GM19395 (cell line): ENCODE measurements at regions not wholly inside any gene's neighbourhood (a gene's known extent, or its start where the extent isn't known, plus 50 kb on each side); places are given as distances from the start of the nearest gene placed in this dataset.
"Not testable (repeated sequence)": the region's sequence is repeated elsewhere in the genome, so short reads cannot be mapped to it uniquely, and the experiment has no call there.

Experiments
- ATAC-seq: cut with Tn5 transposase; IDR thresholded peaks from one replicate; pipeline ENCODE4 v1.9.1; 2021; ENCODE audit warnings: mild to moderate bottlenecking, moderate library complexity; ENCODE audit not compliant: unreplicated experiment

- no peak for ATAC-seq
These were observed 105.7 kb upstream of the GATB start for GRCh38 chr4:151866592-151866918.

GRCh38 chr4:151865744-151866591 lies 105.2 kb upstream of the GATB start:
- no peak for ATAC-seq

GRCh38 chr4:151865312-151865711 lies 104.5 kb upstream of the GATB start:
- ATAC-seq = no peak

GRCh38 chr4:151864068-151864467 lies 103.3 kb upstream of the GATB start:
- no peak for ATAC-seq

- ATAC-seq = no peak
These were observed 102.0 kb upstream of the GATB start for GRCh38 chr4:151862766-151863165.

- no peak for ATAC-seq
These were observed 99.8 kb upstream of the GATB start for GRCh38 chr4:151860561-151861093.

GRCh38 chr4:151859641-151860040 lies 98.8 kb upstream of the GATB start:
- no peak for ATAC-seq

- no peak for ATAC-seq
These were observed 97.5 kb upstream of the GATB start for GRCh38 chr4:151858356-151858755.

- ATAC-seq = no peak
These were observed 96.6 kb upstream of the GATB start for GRCh38 chr4:151857368-151857767.

GRCh38 chr4:151855747-151856146 lies 94.9 kb upstream of the GATB start:
- ATAC-seq = no peak

GRCh38 chr4:151854731-151855130 lies 93.9 kb upstream of the GATB start:
- no peak for ATAC-seq

- ATAC-seq = no peak
These were observed 92.2 kb upstream of the GATB start for GRCh38 chr4:151853034-151853433.

- no peak for ATAC-seq
These were observed 91.4 kb upstream of the GATB start for GRCh38 chr4:151852202-151852601.

GRCh38 chr4:151851354-151851753 lies 90.5 kb upstream of the GATB start:
- no peak for ATAC-seq

- ATAC-seq = no peak
These were observed 90.0 kb upstream of the GATB start for GRCh38 chr4:151850791-151851213.

- not testable (repeated sequence) for ATAC-seq
These were observed 84.7 kb upstream of the GATB start for GRCh38 chr4:151845551-151845950.

GRCh38 chr4:151842430-151843079 lies 81.7 kb upstream of the GATB start:
- no peak for ATAC-seq

GRCh38 chr4:151841107-151841506 lies 80.3 kb upstream of the GATB start:
- ATAC-seq = no peak

GRCh38 chr4:151835467-151835866 lies 74.7 kb upstream of the GATB start:
- no peak for ATAC-seq

- ATAC-seq = peak; percentile 68
These were observed 72.4 kb upstream of the GATB start for GRCh38 chr4:151833174-151833573.

- ATAC-seq = no peak
These were observed 70.7 kb upstream of the GATB start for GRCh38 chr4:151831526-151831925.

GRCh38 chr4:151830168-151830567 lies 69.4 kb upstream of the GATB start:
- ATAC-seq = no peak
